Hematopoietic multipotent progenitor cell treated with erythropoietin and hydrocortisone succinate and interleukin-3 and kit ligand, for 6 days (in vitro differentiated cells): ENCODE measurements at regions not wholly inside any gene's neighbourhood (a gene's known extent, or its start where the extent isn't known, plus 50 kb on each side); places are given as distances from the start of the nearest gene placed in this dataset.

Source experiments
- DNase-seq: peaks from one replicate; pipeline ENCODE4 v3.0.0-alpha.2; 2015

DNA sequence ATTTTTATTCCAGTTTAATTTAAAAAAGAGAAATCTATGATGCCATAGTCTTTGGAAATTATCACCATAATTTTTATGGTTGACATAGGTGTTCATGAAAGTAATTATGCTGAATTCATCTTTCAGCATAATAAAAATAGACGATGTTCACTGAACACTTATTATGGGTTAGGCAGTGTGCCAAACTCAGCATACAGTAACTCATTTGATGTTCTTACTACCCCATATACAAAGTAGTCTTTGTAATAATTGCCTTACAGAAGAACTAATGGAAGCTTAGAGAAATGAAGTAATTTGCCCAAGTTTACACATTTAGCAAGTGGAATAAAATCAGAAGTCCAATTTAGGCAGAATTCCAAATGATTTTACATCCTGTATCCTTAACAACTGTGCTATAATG lies 852.2 kb upstream of the GOT2 start:
- DNase-seq, result no peak

DNA sequence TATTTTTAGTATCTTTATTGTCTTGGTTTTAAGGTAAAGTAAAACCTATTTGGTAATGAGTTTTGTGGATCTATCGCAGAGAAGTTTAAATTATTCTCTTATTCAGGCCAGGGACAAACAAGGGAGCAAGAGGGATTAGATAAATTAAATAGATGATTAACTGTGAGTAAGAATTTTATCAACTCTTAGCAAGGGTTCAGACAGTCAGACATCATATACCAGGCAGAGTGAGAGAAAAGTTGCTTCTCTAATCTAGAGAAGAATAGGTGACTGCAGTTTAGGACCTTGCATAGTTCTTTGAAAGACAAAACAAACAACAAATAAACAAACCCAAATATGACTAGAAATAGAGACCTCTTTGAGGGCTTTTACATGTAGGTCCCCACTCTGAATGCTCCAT lies 840.2 kb upstream of the GOT2 start:
- DNase-seq, result no peak

DNA sequence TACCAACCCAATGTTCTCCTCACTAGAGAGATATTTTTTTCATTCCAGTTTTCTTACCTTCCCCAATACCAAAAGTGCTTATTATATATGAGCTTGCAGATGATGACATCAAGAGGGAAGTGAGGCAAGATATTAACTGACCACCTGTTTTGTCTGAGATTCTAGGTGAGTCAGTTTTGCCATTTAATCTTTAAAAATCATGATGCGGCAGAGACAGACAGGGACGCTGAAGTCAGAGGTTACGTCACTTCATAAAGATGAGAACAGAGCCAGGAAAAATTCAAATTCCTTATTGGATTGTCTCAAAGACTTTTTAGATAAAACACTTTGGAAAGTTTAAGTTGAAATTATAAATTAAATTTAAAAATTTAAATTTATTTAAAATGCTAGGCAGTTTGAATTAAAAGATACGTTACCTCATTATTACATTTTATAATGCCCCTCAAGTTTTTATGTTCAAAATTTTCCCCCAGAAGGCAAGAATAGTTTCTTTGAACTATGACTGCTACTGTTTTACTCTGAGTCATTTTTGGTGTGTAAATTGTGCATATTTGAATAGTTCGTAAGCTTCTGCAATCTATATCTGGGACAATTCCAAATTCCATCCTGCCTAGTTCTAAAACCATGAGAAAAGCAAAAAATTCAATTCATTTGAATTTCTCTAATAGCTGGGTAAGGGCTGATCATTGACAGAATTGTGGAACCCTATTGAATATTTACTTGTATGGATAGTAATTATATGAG lies 839.6 kb upstream of the GOT2 start:
- no peak for DNase-seq

DNA sequence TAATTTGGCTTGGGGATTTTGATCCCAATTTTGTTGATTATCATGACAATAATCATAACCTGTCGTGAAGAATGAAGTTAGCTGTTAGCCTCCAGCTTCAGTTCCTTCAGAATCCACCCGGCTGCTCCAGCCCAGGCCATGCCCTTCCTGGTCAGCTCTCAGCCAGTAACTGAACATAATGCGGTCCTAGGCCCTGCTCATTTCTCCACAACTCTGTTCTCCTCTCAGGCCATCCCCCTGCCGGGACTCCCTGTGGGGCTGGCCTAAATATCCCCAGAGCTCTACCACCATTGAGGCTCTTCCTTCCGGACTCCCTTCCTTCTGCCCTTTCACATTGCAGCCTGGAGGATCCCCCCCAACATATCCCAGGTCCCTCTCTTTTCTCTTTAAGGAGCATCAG lies 833.4 kb upstream of the GOT2 start:
- no peak for DNase-seq

DNA sequence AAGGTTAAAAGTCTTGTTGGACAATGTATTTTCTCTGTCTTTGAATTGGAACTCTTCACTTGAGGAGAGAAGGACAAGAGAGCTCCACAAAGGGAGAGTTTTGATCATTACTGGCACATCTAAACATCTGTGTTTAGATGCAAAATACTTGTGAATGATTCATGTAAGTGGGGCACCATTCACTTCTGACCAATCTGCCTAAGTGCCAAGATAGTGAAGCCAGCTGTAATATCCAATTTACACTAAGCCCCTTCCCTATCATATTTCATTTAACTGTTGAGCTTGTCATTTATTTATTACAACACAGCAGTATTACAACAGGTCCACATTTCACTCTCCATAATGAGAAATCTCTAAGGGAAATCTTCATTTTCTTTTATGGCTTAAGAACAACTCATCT lies 832.3 kb upstream of the GOT2 start:
- no peak for DNase-seq

DNA sequence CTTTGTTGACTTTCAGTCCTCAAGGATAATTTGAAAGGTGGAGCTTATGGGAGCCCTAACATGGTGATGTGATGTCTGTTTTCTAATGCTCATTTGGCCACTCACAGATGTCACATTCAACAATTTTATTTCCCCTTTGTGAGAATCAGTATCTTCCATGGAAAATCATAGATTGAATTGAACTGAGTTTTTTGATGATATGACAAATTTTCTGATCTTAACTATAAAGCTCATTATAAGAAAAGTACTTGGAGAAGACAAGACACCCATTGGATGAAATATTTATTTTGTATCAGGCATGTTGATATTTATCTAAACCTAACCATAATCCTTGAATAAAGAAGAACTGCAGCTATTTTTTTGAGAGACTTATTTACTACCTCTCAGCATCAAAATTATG lies 824.6 kb upstream of the GOT2 start:
- no peak for DNase-seq

DNA sequence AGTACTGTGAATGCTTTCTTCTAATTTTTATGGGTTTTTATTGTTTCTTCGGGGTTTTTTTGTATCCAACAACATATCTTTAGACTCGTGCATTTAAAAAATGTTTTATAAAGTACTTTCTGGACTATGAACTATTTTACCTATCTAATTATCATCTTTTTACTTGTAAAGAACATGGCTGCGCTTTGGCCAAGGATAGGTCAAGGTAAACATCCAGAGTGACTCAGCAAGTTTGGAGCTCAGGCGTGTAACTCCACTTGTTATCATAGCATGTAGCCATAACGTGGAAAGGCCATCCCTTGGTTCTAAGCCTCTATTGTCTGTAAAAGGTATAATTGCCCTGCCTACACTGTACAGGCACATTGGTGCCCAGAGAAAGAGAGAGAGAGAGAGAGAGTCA lies 818.0 kb upstream of the GOT2 start:
- DNase-seq, result no peak

DNA sequence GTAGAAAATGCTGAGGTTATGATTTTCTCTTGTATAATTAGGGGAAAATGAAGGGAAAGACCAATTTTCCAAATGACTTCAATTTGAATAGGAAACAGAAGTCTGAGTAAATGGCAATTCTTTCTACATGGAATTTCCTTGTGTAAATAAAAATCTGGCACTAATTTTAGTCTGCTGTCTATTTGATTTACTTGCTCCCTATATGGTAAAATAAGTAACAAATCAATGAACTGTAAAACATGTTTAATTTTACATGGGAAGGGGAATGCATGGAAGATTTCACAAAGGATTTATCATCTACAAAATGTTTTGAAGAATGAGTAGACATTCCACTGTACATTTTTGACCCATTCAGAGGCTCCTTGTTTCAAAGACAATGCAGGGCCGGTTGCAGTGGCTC lies 811.6 kb upstream of the GOT2 start:
- DNase-seq, result no peak

DNA sequence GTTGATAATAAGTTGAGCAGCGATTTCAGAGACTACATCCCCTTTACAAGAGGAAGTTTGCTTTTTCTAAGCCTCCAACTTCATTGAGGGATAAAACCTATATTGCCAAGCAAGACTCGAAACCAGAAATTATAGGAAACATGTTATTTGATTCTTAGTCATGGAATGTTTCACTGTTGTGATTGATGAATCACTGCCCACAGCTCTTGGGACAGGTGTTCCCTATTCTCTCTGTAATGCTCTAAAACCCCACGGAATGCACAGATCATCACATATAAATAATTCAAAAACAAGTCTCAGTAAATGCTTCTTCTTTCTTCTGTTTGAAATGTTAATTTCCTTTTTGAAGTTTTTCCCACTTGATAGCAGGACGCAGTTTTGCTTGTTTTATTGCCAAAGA lies 809.5 kb upstream of the GOT2 start:
- DNase-seq, result no peak

DNA sequence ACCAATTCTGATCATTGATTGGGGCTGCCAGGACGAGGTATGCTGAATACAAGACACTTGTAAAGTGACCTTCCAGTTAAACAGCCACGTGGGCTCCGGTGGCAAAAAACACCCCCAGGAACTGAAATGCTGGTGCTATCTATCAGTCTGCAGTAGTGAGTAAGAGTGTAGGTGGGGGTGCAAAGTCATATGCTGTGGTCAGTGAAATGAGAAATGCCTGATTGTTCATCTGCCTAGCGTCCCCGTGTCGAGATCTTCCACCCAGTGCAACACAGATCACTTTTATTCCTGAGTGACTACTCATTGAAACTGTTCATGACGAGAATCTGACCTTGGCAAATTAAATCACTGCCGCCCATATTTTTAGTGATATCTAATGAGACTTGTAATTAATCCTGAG lies 806.5 kb upstream of the GOT2 start:
- no peak for DNase-seq

DNA sequence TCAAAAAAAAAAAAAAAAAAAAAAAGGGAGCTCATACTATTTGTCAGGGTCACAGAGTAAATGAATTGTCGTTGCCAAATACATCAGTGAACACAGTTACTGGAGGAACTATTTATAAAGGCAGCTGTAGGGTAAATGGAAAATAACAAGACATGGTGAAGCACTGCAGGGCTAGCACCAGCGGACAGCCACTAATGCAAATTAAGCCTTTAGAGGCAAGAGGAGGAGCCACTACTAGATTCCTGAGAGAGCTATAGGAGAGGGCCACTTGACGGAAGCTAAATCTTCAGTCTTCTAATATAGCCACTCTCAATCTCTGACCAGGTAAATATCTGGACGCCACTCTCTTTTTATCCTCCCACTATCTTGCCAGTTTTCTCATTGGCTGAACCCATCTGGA lies 801.2 kb upstream of the GOT2 start:
- DNase-seq, result no peak

DNA sequence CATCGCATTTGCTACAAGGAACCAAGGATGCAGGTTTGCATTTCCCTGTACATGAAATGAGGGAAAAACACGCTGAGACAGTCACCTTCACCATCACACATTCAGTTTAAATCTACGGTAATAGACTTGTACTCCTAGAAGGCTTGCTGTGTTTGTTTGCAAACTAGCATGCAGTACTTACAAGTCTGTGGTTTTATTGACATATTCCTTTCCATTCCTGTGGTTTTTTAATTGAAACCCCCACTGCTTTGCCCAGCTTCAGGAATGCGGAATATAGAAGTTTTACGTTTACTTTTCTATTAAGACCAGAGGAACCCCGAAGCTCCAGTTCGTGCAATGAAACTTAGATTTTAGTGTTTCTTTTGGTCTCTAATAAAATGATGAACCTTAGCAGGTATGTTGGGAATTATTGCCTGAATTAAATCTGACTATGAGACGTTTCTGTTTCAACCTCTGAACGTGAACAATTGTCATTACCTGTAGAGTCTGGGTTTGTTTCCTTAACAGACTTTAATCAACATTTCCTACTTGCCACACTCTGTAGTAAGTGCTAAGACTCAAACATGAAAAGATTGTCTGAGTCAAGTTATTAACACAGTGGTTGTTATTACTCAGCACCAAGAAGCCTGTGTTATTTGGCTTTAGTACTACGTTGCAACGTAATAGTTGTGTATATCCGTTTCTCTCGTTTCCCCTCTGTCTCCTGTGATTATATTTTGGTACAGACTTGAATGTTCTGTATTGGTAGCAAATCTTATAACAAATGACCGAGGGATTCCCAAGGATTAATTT lies 793.3 kb upstream of the GOT2 start:
- no peak for DNase-seq

DNA sequence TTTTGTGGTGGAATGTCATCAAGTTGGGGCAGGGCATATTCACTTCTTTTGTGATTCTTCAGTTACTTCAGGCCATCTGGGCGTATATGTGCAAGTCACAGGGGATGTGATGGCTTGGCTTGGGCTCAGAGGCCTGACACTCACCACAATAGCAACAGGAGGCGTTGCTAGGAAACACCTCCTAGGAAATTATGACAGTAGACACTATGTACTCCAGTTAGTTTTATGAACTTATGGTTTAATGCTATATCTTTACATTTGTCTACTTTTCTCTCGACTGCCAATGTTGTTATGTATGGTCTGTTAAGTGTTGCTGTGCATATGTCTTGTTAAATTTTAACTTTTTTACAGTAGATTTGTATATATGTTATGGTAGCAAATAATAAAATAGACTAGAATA lies 788.7 kb upstream of the GOT2 start:
- no peak for DNase-seq

DNA sequence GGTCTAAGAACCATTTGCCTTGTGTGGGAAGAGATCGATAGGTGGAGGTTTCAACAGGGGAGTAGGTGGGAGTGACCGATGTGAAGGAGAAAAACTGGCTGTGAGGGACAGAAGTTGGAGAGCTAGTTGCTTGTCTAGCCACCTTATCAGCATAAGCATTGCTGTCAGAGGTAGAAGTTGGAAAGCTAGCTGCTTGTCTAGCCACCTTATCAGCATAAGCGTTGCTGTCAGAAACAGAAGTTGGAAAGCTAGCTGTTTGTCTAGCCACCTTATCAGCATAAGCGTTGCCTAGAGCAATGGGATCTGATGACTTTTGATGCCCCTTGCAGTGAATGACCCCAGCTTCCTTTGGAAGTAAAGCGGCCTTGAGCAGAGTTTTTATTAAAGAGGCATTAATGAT lies 784.6 kb upstream of the GOT2 start:
- peak; percentile 19 for DNase-seq

DNA sequence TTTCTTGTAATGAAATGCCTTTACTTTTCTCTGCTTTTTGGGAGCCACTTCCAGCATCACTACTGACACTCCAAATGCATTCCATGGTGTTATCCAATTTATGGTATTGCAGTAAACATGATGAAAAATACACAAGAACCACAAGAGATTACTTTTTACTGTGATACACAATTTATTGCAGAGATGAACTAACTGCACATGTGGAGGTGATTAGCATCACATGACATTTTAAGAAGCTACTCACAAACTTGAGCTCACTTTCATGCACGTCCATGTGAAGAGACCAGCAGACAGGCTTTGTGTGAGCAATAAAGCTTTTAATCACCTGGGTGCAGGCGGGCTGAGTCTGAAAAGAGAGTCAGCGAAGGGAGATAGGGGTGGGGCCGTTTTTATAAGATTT lies 780.5 kb upstream of the GOT2 start:
- no peak for DNase-seq

DNA sequence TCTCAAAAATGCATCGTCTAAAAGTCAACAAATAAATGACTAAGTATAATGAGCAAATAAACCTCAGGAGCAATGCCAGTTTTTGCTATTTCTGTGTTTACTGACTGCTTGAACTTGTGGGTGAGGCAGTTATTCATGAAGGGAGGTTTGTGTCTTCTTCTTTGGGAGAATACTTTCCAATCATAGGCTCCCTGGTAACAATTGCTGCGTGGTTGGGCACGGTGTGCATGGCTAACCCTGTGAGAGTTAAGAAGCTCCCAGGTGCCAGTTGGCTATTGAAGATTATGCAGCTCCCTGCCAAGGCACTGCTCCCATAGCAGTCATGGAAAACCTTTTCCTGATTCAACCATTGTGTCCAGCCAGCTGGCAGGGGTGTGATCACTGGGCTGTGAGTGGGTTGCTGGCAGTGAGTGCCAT lies 775.9 kb upstream of the GOT2 start:
- DNase-seq, result no peak

DNA sequence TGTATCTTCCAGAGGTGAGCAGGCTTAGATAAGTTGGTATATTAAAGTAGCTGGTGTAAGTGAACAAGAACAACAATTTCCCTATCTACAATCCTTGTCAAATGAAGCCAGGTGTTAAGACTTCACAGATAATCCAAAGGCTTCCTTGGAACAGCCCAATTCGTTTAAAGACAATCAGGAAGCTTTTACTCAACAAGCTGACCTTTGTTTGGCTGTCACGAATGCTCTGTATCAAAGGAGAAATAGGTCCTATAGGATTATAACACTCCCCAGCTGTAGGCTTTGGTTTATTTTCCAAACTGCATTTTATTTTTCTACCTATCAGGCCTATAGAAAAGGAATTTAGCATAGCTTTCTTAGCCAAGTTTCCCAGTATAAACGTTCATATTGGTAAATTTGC lies 766.5 kb upstream of the GOT2 start:
- DNase-seq, result no peak

DNA sequence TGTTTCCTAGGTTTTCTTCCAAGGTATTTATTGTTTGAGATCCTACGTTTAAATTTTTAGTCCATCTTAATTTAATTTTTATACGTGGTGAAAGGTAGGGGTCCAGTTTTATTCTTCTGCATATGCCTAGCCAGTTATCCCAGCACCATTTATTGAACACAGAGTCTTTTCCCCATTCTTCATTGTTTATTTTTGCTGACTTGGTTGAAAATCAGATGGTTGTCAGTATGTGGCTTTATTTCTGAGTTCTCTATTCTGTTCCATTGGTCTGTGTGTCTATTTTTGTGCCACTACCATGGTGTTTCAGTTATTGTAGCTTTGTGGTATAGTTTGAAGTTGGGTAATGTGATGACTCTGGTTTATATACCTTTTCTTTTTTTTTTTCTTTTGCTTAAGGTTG lies 753.0 kb upstream of the GOT2 start:
- DNase-seq, result no peak

DNA sequence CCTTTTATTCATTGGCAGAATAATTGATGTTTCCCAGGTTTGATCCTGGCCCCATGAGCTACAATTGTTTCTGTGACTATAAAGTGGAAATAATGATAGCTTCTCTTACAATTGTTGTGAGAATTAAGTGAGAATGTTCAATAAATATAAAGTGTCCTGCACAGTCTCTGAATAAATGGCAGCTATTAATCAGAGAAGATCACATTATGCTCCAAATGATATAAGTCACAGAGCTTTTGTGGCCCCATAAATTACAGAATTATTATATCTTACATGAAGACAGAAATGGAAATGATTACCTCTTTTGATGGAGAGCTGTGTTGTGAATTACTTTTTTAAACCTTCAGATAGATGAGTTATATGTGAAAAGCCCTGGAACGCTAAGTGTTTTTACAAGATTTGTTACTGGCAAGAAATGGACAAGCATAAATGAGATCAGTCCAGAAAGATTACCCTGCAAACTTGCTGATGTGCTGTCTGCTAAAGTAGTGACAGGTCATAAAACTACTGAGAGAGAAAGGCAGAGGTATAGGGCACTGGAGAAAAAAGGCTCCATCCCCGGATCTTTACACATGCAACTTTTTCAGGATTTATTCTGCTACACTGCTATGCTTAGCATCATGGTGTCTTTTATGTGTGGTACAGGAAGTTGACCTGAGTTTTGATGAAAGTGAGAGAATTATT lies 750.9 kb upstream of the GOT2 start:
- no peak for DNase-seq

DNA sequence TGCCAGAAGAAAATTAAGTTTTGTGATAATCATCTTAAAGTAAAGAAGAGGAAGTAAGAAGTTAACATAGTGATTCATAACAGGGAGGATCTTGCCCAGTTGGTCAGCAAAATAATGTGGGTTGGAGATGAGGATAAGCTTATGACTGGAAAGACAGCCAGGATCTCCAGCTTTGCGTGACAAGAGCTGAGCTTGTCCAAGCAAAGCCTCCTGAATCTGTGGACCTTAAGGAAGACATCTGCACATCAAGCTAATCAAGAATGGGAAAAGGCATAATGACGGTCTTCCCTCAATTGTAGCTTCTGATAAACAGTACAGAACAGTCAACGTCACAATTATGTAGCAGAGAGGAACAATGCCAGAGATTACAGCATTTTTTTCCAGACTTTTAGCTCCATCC lies 744.7 kb upstream of the GOT2 start:
- no peak for DNase-seq

DNA sequence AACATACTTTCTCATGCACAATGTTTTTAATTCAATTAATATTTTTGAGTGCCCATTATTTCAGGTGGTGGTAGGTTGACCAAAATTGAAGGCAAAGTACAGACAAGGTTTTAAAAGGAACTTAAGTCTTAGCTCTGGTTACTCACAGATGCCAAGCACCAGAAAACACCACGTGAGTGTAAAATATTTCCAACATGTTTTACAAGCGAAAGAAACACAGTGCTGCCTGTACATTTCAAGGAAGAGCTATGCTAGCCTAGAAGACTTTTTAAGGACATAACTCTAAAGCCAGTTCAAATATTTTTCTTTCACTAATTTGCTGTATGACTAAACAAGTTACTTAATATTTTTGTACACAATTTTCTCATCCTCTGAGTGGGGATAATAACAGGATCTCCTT lies 736.4 kb upstream of the GOT2 start:
- DNase-seq, result no peak

DNA sequence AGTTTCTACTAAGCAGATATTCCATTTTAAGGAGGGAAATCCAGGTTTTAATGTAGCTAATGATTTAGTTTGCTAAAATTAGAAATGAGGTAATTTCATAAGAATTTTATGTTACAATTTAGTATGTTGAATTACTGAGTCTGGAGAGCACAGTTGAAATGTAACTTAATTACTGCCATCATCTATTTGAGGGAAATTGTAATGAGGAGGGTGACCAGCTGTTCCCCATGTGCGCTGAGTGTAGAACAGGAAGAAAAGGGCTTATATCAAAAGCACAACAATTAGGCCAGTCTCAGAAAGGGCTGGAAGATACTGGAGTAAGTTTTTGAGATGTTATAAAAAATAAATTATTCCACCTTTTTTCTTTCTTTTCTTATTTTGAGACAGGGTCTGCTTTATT lies 735.1 kb upstream of the GOT2 start:
- DNase-seq, result no peak

DNA sequence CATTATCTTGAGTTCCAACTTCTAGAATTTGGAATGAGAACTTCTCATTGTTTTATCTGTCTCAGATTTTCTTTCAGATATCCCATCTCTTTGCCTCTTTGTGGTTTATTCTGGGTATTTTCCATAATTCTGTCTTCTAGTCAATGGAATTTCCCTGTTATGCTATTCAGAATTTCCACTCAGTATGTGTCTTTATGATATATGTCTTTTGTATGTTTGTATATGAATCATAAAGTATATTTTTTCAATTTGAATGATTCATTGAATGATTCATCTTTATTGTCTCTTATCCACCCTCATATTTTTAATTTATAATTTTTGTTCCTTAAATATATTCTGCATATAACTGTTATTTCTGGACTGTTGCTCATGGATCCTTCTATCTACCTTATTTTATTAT lies 729.7 kb upstream of the GOT2 start:
- no peak for DNase-seq

DNA sequence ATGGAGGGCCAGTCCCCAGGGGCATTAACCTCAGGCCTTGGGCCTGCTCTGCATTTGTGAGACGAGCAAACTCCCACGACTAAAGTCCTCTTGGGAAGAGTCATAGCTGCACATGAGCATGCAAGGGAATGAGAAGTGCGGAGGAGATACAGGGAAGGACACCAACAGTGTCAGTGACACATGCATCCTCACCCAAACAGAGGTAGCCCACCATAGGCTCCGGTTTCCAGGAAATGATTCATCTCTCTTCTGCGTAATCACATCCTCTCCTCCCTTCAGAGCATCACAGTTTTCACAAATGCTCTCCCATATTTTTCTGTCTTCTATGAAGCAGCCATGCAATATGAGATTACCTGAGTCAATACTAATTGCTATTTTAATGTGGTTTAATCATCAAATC lies 725.7 kb upstream of the GOT2 start:
- no peak for DNase-seq
